ENCODE measurements at regions not wholly inside any gene's neighbourhood (a gene's known extent, or its start where the extent isn't known, plus 50 kb on each side); places are given as distances from the start of the nearest gene placed in this dataset.

- no peak for DNase-seq
These were observed 625.9 kb upstream of the AGA start for GRCh38 chr4:178068136-178068535.

- no peak for DNase-seq
These were observed 627.9 kb upstream of the AGA start for GRCh38 chr4:178070163-178070562.

- DNase-seq, result no peak
These were observed 638.1 kb upstream of the AGA start for GRCh38 chr4:178080312-178080711.

GRCh38 chr4:178081176-178081575 lies 638.9 kb upstream of the AGA start:
- DNase-seq, result no peak

- DNase-seq, result no peak
These were observed 639.7 kb upstream of the AGA start for GRCh38 chr4:178081896-178082295.

- no peak for DNase-seq
These were observed 640.7 kb upstream of the AGA start for GRCh38 chr4:178082906-178083305.

GRCh38 chr4:178083968-178084367 lies 641.7 kb upstream of the AGA start:
- DNase-seq, result no peak

GRCh38 chr4:178086320-178086719 lies 644.1 kb upstream of the AGA start:
- DNase-seq, result no peak

- no peak for DNase-seq
These were observed 648.6 kb upstream of the AGA start for GRCh38 chr4:178090640-178091411.

GRCh38 chr4:178102139-178102538 lies 659.9 kb upstream of the AGA start:
- no peak for DNase-seq

GRCh38 chr4:178105242-178105641 lies 663.0 kb upstream of the AGA start:
- DNase-seq, result no peak

- DNase-seq, result no peak
These were observed 694.6 kb upstream of the AGA start for GRCh38 chr4:178136736-178137345.

GRCh38 chr4:178137732-178138471 lies 695.7 kb upstream of the AGA start:
- no peak for DNase-seq

- no peak for DNase-seq
These were observed 696.3 kb upstream of the AGA start for GRCh38 chr4:178138491-178138890.

GRCh38 chr4:178140326-178140915 lies 698.2 kb upstream of the AGA start:
- no peak for DNase-seq

- DNase-seq, result no peak
These were observed 700.5 kb upstream of the AGA start for GRCh38 chr4:178142724-178143123.

- DNase-seq, result no peak
These were observed 705.9 kb upstream of the AGA start for GRCh38 chr4:178148106-178148505.

GRCh38 chr4:178165251-178165950 lies 723.2 kb upstream of the AGA start:
- no peak for DNase-seq

GRCh38 chr4:178165951-178166308 lies 723.7 kb upstream of the AGA start:
- no peak for DNase-seq

- no peak for DNase-seq
These were observed 731.5 kb upstream of the AGA start for GRCh38 chr4:178173771-178174170.

GRCh38 chr4:178174756-178175155 lies 732.5 kb upstream of the AGA start:
- no peak for DNase-seq

- DNase-seq, result no peak
These were observed 743.3 kb upstream of the AGA start for GRCh38 chr4:178185517-178185916.

- DNase-seq, result no peak
These were observed 750.4 kb upstream of the AGA start for GRCh38 chr4:178192611-178193010.

Data from activated CD4-positive, alpha-beta T cell treated with anti-CD3 and anti-CD28 coated beads for 1 hour (primary cell).